Stimulated activated CD4-positive, alpha-beta T cell treated with anti-CD3 and anti-CD28 coated beads, Interleukin-15, amount 100 ng/mL, for 24 hours (primary cell): ENCODE measurements at regions not wholly inside any gene's neighbourhood (a gene's known extent, or its start where the extent isn't known, plus 50 kb on each side); places are given as distances from the start of the nearest gene placed in this dataset.

ENCODE experiments used
- DNase-seq: peaks from one replicate; pipeline ENCODE4 v3.0.0-alpha.2; 2020

DNA sequence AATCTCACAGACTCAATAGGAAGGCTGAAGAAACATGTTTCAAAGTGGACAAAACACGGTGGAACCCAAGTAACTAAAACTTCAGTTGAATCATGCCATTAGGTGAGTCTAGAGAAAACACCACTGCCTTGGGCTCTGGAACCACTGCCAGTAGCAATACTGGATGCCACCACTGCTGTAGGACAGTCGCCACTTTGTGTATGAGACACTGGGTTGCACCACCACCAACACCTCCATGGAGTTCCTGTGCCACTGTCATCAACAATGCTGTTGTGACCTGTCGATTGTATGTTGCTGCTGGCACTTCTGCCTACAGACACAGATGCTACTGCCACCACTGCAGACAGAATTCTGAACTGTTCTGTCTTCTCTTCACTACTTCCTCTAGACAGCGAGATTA is 686.7 kb downstream of the METTL4 start:
- no peak for DNase-seq

DNA sequence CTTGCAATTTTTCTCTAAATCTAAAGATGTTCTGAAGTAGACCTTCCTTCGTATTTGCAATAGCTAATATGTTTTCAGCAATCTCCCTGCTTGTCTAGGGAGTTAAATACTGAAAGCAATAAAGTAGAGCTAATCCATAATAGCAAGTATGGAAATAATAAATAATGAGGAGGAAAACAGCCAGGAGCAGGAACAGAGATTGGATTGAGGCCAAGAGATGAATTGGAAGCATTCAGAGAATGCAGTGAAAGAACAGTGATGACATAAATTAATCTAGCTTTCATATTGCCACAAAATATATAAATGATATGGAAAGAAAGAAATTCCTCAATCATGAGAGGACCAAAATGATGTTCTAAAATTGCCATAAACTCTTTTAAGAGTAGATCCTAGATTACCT is 679.7 kb downstream of the METTL4 start:
- DNase-seq: no peak

DNA sequence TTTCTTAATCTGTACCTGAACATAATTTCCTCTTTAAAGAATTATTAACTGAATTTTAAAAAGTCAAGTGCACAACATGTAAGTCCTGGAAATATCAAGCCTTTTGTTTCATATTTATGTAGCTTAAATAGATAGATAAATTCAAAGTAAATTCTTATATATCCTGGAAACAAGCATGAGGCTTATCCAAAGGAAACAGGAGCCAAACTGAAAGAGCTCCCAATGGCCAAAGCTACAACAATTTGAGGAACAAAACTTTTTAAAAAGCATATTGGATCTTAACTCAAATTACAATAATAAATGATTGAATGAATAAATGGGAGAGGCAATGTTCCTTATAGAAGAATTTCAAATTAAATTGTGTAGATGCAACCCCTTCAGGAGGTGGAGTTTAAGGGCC is 679.1 kb downstream of the METTL4 start:
- DNase-seq: no peak

DNA sequence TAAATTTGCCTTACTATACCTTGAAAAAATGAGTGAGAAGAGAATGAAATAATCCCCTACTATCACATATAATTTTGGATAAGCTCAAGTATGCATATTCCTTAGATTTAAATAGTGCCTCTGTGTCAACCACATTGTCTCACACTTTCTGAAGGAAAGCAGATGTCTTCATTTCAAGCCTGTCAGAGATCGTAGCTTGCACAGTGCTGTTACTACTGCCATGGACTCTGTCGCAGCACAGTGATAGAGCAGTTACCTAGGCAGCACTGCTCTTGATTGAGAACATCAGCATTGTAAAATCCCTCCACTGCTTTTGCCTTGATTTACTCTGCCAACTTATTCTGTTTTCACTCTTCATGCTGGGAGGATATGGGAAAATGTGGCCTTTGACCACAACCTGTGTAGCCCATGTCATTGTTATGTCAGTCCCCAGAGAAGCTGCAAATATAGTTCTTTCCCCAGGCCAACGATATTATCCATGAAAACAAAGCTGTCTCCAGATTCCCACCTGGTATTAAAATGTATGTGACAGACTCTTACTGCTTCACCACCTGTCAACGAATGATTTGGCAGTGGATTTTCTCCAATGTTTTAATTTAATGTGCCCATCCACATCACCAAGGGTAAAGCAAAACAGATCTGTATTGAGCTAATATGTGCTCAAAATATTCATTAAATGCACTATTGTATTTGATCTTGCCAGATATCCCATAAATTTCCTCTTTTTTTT is 675.7 kb downstream of the METTL4 start:
- no peak for DNase-seq

DNA sequence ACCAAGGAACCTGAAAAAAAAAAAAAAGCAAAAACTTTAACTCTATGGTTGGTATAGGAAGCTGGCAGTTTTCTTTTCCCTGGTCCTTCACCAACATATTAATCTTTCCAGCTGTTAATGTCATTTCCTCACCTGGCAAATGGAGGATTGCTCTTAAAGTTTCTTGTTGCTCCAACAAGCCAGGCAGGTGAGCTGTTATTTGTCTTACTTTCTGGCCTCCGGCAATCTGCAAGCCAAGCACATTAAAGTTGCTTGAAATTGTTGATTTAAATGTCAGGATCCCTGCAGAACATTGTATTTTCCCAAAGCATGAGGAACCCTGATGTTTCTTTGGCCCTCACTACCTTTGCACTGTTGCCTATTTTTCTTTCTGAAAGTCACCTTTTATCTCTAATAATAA is 664.9 kb downstream of the METTL4 start:
- DNase-seq: no peak

DNA sequence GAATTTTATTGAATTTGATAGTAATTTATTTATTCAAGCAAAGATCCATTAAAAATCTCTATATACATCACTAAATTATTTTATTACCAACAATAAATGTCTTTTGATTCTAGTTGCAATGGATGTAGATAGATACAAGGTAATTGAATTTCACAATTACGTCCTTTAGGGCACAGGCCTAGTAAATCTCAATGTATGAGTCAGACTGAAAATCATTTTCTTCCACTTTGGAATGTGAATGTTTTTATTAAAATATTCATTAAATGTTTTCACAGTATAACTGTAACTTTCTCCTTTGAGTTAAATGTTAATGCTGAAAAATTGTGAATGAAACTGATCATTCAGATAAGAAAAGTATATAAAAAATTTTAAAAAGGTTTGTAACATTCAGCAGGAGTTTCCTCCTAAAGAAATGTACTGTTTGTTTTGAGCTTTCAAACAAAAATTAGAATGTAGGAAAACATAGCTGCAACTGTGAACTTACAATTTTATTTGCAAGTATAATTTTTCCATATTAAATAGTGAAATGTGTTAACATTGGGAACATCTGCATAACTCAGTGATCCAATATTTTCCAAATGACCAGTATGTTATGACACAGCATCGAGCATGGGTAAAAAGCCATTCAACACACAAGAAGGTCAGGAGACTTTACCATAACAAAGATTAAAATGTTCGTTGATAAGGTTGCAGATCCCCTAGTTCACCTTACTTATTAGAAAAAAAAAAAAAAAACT is 663.7 kb downstream of the METTL4 start:
- DNase-seq: no peak

DNA sequence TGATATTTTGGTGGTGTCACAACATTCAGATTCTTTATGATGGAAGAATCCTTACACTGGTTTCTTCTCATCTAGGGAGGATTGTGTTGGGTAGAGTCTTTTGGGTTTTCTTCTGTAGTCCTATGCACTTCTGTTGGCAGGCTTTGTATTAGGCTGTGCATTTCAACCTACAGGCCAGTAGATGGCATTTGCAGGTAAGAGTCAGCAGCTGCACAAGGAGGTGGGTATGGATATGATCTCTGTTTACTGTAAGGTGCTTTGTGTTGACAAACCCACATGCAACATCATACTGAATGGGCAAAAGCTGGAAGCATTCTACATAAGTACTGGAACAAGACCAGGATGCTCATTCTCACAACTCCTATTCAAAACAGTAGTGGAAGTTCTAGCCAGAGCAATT is 656.8 kb downstream of the METTL4 start:
- DNase-seq: no peak

DNA sequence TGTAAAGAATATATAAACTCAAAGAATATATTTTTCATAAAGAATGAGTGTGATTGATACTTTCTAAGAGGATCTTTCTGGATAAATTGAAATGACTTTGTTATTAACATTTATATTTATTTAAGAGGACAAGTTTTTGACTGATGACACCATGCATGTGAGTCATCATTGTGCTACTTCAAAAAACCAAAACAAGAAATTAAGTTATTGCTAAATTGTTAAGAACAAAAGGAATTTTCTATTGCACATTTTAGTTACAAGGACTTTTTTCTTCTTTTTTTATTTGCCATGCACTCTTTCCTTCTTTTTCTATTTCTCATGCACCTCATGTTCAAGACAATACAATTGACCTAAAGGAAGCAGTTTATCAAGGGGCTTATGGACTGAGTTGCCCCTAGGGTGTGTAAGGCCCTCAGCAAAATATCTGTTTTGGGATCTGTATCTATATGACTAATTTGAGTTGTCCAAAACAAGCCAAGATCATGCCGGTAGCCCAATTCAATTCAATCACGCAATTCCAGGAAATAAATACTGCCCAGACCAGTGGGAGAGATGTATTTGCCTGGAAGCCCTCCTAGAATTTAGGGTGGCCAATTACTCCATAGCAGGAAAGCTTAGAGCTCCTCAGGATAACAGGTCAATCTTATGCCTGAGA is 654.3 kb downstream of the METTL4 start:
- no peak for DNase-seq

DNA sequence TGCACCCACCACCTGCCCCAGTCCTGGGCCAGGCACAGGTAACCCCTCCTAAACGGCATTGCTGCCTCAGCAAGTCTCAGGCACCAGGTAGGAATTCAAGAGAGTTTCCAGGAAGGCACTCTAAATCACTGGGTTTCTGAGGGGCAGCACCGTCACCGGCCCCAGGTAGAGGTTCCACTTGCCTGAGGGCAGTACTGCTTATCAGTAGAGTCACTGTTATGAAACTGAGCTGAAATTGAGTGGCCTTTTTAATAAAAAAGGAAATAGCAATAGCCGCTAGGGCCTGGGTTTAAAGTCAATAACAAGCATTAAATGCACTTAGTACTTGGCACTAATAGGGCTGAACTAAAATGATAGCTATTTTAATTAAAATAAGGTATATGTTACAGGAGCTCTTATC is 653.7 kb downstream of the METTL4 start:
- DNase-seq: no peak

DNA sequence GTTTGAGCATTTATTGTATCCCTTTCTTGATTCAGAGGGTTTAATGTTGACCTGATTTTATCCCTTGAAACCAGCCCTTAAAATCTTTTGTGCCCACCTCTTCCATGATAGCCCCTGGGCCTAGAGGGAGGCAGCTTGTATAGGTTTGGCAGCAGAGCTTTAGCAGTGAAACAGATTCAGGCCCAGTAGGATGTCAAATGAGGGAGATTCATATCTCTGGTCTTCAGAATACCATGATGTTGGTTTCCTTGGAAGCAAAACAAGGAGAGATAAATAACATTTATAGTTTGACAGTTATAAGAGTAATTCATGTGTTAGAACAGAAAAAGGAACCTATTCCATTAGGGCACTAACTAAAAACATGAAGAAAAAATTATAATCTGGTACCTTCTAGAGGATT is 649.2 kb downstream of the METTL4 start:
- no peak for DNase-seq

DNA sequence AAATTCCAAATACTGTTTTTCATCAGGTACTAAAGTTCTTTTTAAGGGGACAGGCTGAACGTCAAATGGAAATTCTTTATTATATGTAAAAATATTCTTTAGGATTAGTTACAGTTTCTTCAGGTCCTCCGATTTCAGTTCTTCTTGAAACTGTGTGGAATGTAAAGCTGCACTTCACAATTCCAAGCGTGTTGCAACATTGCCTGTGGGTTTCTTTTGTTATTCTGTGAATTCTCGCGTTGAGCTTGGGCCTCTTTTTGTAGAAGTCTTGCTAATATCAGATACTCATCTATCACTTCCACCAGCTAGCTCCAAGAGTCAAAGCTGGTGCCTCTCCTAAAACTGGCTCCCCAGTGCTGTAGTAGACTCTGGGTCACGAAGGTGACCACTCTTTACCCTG is 642.6 kb downstream of the METTL4 start:
- no peak for DNase-seq

DNA sequence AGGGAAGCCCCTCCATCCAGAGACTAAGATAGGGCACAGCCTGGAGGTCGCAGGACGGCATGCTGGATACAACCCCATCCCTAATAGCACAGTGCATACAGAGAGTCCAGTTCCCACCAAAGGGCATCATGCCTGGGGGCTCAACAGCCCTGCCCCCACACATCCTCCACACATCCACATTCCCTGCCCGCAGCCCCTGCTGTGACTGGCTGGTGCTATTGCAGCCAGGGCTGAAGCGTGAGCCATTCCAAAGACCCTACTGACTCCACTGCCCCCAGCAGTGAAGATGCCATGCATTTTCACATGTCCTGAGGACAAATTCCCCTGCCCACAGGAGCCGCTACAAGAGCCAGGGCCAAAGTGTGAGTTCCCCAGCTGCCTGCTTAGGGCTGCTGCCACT is 641.6 kb downstream of the METTL4 start:
- no peak for DNase-seq

DNA sequence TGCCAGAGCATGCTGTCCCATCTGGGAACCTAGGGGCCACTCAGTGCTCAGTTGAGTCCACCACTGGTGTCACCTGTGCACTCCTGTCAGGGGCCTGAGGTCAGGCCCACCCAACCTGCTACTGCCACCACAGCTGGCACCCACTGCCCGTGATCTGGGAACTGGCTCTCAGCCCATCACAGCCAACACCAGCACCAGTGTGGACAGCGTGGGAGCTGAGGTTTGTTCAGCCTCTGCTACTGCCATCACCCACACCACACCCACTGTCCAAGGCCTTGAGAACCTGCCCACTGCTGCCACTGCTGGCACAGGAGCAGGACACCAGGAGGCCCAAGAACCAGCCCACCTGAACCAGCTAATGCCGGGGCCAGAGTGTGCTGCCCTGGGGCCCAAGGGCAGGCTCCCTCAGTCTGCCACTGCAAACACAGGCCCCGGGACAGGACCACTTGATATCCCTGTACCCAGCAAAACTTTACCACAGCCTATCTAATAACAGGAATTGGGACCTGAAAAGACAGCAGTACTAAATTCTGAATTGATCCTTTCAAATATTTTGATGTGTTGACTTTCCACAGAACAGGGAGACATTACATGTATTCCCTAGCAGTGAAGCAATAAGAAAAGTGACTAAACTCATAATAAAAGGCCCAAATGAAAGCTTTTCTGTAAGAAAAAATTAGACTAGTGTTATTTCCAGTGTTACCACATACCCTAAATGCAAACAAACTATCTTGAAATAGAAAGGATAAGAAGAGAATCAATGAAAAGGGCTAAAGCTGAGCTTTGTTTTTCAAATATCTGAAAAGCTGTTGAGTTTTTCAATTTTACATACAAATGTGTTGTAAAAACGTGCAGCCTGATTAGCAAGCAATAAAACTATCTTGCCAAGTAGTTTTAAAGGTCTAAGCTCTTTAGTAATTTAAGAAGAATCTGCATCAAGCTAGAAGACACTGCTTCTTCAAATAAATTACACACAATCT is 640.7 kb downstream of the METTL4 start:
- no peak for DNase-seq

DNA sequence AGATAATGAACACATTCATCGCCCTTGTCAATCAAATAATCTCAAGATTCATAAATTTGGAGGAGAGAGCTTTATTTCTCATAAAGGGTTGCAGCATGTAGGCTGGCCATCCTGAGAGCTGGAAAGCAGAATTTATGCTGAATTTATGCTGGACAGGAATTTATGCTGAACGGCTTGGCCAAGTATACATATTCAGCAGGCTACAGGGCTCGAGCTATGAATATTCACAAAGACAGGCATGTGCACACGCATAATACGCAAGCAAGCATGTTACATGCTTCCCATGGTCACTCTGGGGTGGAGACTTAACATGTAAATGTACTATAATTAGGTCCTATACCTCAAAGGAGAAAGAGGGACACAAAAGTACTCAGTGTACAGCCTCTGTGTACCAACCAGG is 618.8 kb downstream of the METTL4 start:
- DNase-seq: no peak

DNA sequence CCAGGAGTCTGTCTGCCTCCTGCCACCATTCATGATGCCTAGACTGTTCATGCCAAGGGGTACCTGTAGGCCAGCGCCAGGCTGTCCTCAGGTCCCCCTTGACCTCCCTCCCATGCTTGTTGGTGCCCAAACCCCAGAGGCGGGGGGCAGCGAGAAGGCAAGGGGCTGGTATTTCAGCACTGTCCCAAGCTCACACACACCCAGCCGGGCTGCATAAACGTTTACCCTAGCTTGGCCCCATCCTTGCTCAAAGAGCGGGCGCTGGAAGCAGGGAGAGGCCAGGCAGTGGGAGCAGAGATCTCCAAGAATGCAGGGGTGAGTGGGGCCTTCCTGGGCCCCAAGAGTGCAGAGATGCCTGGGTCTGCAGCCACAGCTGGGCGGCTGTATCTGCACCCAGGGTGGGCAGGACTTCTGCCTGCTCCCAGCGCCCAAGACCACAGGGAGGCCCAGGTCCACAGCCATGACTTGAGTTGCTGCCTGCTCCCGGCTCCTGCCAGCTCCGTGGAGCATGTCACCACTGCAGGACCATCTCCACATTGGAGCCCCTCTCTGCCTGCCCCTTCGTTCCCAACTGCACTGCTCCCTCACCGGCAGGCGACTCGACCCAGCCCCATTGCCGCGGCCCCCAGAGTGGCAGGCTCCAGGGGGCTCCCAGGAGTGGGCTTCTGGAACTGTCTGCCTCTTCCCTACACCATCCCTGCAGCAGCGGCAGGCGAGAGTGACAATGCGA is 616.6 kb downstream of the METTL4 start:
- DNase-seq: no peak

DNA sequence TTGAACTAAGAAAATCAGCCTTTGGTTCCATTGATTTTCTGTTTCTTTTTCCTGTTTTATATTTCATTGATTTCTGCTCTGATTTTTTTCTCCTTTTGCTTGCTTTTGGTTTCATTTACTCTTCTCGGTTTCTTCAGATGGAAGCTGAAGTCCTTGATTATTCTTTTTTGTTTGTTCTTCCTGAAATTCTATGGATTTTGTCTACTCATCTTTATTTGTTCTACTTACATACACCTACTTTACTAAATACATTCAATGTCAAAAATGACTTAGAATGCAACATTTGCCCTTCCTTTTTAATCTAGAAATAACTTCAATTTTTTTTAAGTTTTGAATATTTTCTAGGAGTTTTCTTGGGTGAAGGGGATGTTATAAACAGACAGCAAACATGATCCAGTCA is 612.5 kb downstream of the METTL4 start:
- no peak for DNase-seq

DNA sequence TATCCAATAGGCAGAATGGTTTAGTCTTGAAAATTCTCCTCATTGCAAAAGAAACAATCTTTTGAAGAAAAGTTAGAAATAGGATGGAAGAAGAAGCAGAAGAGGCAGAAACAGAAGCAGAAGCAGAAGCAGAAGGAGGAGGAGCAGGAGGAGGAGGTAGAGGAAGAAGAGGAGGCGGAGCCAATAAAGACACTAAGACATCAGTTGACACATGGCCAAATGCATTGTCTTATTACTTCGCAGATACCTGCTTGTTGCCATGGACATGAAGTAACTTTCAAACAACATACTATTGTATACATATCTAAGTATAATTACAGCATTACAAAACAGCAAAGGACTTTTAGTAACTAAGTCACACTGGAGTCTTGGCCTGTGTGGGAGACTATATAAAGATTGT is 606.3 kb downstream of the METTL4 start:
- no peak for DNase-seq

DNA sequence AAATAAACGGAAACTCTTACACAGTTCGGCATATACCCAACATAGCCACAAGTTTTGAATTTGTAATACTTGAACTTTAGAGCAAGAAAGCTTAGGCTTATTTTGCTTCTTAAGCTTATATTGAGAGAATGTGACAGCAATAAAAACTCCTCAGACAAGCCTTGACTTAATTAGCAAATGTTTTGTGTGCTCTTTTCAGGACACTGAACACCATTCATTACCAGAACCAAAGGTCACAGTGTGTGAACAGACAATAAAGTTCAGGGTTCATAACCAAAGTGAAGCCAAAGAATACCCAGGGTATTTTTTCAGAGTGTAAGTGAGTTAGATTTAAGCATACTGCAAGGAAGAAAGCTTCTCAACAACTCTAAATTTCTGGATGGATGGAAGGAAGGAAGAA is 605.8 kb downstream of the METTL4 start:
- DNase-seq: no peak

DNA sequence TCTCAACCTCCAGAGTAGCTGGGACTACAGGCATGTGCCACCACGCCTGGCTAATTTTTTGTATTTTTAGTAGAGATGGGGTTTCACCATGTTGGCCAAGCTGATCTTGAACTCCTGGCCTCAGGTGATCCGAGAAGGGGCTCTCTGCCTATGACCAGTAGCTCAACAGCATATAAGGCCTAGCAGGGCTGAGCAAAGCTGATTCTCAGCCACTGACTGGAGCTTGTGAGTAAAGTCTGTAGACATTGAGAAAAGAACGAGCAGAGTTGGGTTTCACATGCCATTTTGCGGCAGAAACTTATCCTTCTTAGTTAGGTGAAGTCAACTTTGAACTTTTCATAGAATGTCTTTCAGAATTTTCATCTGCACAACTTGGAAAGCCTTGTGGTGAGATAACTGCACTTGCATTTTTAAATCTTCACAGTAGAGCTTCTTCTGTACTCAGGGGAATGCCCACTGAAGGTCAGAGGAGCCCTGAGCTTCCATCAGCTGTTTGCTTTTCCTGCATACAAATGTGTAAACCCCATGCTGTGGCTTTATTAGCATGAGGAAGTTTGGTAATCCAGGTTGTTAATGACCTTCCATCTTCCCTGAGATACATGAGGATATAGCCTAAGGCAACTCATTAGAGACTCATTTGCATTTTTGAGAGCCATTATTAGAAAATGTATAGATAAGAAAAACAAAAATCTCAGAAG is 602.4 kb downstream of the METTL4 start:
- DNase-seq: no peak

DNA sequence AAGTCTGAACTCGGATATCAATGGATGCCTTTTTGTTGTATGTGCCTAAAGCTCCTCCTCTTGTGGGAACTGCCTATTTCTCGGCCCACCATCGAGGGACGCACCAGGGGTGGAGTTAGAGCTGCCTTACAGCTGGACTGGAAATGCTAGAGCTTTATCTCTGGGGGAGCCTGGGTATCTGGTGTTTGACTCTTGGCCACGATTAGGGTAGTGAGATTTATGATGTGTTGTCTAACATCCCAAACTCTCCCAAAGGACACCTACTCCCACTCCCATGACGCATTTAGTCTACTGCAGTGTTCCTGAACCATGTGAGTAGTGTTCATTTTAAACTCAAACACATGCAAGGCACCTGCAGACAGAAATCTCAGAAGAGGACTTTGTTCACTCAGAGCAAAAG is 594.8 kb downstream of the METTL4 start:
- no peak for DNase-seq

DNA sequence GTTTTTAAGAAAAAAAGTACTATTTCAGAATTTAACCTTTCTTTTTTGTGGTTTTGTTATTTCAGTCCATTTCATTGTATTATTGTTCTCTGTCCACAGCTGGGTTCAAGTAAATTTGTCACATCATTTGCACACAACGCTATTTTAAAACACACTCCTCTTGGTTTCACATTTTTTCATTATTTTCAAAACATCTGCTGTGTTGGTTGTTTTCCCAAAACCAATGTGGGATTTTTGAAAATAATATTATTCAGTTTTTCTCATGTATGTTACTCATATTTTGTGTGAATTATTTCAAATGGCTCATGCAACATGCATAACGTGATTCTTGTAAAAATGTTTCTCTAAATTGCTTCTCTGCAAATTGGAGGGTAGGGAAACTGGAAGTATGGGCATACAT is 589.2 kb downstream of the METTL4 start:
- no peak for DNase-seq
